Stimulated activated CD8-positive, alpha-beta memory T cell treated with anti-CD3 and anti-CD28 coated beads, Interleukin-2, amount 100 ng/mL, for 1 hour (primary cell): ENCODE measurements at regions not wholly inside any gene's neighbourhood (a gene's known extent, or its start where the extent isn't known, plus 50 kb on each side); places are given as distances from the start of the nearest gene placed in this dataset.
A peak's percentile ranks its signal among the peaks of the same experiment; 100 is the strongest.

Source experiments
- DNase-seq, 2 donors: peaks; one replicate each; pipeline ENCODE4 v3.0.0-alpha.2; 2020; ENCODE audit warnings: low read depth in 2 of 2

- DNase-seq, result no peak
Measured at GRCh38 chr18:70513502-70514171, 224.8 kb downstream of the SOCS6 start.

GRCh38 chr18:70507970-70508369 lies 219.1 kb downstream of the SOCS6 start:
- DNase-seq, result no peak

- no peak for DNase-seq
Measured at GRCh38 chr18:70506511-70506910, 217.7 kb downstream of the SOCS6 start.

GRCh38 chr18:70503060-70503459 lies 214.2 kb downstream of the SOCS6 start:
- no peak for DNase-seq

- no peak for DNase-seq
Measured at GRCh38 chr18:70501358-70501757, 212.5 kb downstream of the SOCS6 start.

GRCh38 chr18:70500748-70501147 lies 211.9 kb downstream of the SOCS6 start:
- no peak for DNase-seq

- no peak for DNase-seq
Measured at GRCh38 chr18:70499218-70499691, 210.4 kb downstream of the SOCS6 start.

- no peak for DNase-seq
Measured at GRCh38 chr18:70496353-70497294, 207.8 kb downstream of the SOCS6 start.

- no peak for DNase-seq
Measured at GRCh38 chr18:70494524-70494923, 205.7 kb downstream of the SOCS6 start.

- DNase-seq, result no peak
Measured at GRCh38 chr18:70493461-70493860, 204.6 kb downstream of the SOCS6 start.

GRCh38 chr18:70491734-70492348 lies 203.0 kb downstream of the SOCS6 start:
- peak in 1 of 2 donors; percentile 21 for DNase-seq

- peak in 1 of 2 donors; percentile 9 for DNase-seq
Measured at GRCh38 chr18:70489986-70490933, 201.4 kb downstream of the SOCS6 start.

GRCh38 chr18:70489571-70489970 lies 200.7 kb downstream of the SOCS6 start:
- DNase-seq, result no peak

- DNase-seq, result no peak
Measured at GRCh38 chr18:70469916-70470315, 181.1 kb downstream of the SOCS6 start.

GRCh38 chr18:70468861-70469547 lies 180.2 kb downstream of the SOCS6 start:
- no peak for DNase-seq

GRCh38 chr18:70464343-70465114 lies 175.7 kb downstream of the SOCS6 start:
- DNase-seq, result no peak

GRCh38 chr18:70463085-70463484 lies 174.2 kb downstream of the SOCS6 start:
- no peak for DNase-seq

GRCh38 chr18:70462078-70462439 lies 173.2 kb downstream of the SOCS6 start:
- no peak for DNase-seq

GRCh38 chr18:70461323-70462077 lies 172.7 kb downstream of the SOCS6 start:
- DNase-seq, result no peak
